Mesothelial cell of epicardium (in vitro differentiated cells): ENCODE measurements at regions not wholly inside any gene's neighbourhood (a gene's known extent, or its start where the extent isn't known, plus 50 kb on each side); places are given as distances from the start of the nearest gene placed in this dataset.
"Not testable (repeated sequence)": the region's sequence is repeated elsewhere in the genome, so short reads cannot be mapped to it uniquely, and the experiment has no call there.

Source experiments
- DNase-seq, 2 experiments: peaks; one replicate each; pipeline ENCODE4 v3.0.0; 2021; ENCODE audit warnings: low spot score in 2 of 2; ENCODE audit not compliant: unreplicated experiment in 2 of 2
- H3K27ac Mint-ChIP-seq: 2 replicates; pipeline ENCODE4 v1.8.0; 2021; ENCODE audit warnings: mixed read lengths
- H3K27me3 Mint-ChIP-seq: 2 replicates; pipeline ENCODE4 v1.8.0; 2021; ENCODE audit warnings: low read depth, mixed read lengths
- H3K36me3 Mint-ChIP-seq: 2 replicates; pipeline ENCODE4 v1.8.0; 2021; ENCODE audit warnings: mixed read lengths
- H3K4me1 Mint-ChIP-seq: 2 replicates; pipeline ENCODE4 v1.8.0; 2021; ENCODE audit warnings: mixed read lengths
- H3K4me3 Mint-ChIP-seq: 2 replicates; pipeline ENCODE4 v1.8.0; 2021; ENCODE audit warnings: mild to moderate bottlenecking, moderate library complexity, mixed read lengths
- H3K9me3 Mint-ChIP-seq: 2 replicates; pipeline ENCODE4 v1.8.0; 2021; ENCODE audit warnings: mixed read lengths

GRCh38 chr9:66264786-66265185 is 527.8 kb downstream of the FOXD4L4 start:
- not testable (repeated sequence) for H3K9me3 Mint-ChIP-seq, DNase-seq, H3K4me3 Mint-ChIP-seq, H3K27ac Mint-ChIP-seq, H3K36me3 Mint-ChIP-seq, H3K27me3 Mint-ChIP-seq, H3K4me1 Mint-ChIP-seq

DNA sequence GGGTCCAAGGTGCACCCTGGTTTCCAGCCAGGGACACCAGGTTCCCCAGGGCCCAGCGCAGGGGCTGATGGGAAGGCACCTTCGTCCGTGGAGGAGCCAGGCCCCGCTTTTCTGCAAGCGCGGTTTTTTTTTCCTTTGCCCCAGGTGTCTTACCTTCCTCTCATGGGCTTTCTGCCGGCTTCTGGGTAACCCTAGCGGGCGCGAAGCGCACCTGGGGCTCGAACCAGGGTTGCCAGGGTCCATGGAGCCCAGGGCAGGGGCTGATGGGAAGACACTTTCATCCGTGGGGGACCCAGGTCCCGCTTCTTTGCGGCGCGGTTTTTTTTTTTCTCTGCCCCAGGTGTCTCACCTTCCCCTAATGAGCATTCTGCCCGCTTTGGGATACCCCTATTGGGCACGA is 529.3 kb downstream of the FOXD4L4 start:
- not testable (repeated sequence) for H3K4me3 Mint-ChIP-seq, H3K4me1 Mint-ChIP-seq

GRCh38 chr9:66266856-66267430 is 530.0 kb downstream of the FOXD4L4 start:
- not testable (repeated sequence) for H3K4me1 Mint-ChIP-seq, H3K4me3 Mint-ChIP-seq, H3K9me3 Mint-ChIP-seq, H3K36me3 Mint-ChIP-seq, H3K27ac Mint-ChIP-seq, H3K27me3 Mint-ChIP-seq, DNase-seq

More for the DNA sequence above, 529.3 kb downstream of the FOXD4L4 start:
- not testable (repeated sequence) for H3K36me3 Mint-ChIP-seq, DNase-seq, H3K27me3 Mint-ChIP-seq, H3K27ac Mint-ChIP-seq, H3K9me3 Mint-ChIP-seq

GRCh38 chr9:66267684-66268083 is 530.7 kb downstream of the FOXD4L4 start:
- not testable (repeated sequence) for DNase-seq, H3K27me3 Mint-ChIP-seq, H3K27ac Mint-ChIP-seq, H3K4me3 Mint-ChIP-seq, H3K9me3 Mint-ChIP-seq, H3K36me3 Mint-ChIP-seq, H3K4me1 Mint-ChIP-seq

- H3K9me3 Mint-ChIP-seq, H3K27ac Mint-ChIP-seq, H3K27me3 Mint-ChIP-seq, DNase-seq, H3K4me1 Mint-ChIP-seq, H3K36me3 Mint-ChIP-seq, H3K4me3 Mint-ChIP-seq: not testable (repeated sequence)
Measured at GRCh38 chr9:66269024-66269423, 532.1 kb downstream of the FOXD4L4 start.

- not testable (repeated sequence) for H3K36me3 Mint-ChIP-seq, H3K27me3 Mint-ChIP-seq, H3K27ac Mint-ChIP-seq, H3K9me3 Mint-ChIP-seq, H3K4me1 Mint-ChIP-seq, DNase-seq
- H3K4me3 Mint-ChIP-seq, result peak overlapping the region; percentile 79
Measured at GRCh38 chr9:66269783-66270182, 532.8 kb downstream of the FOXD4L4 start.

GRCh38 chr9:66278809-66279208 is 541.9 kb downstream of the FOXD4L4 start:
- H3K27ac Mint-ChIP-seq, H3K9me3 Mint-ChIP-seq, H3K4me3 Mint-ChIP-seq, DNase-seq, H3K4me1 Mint-ChIP-seq, H3K27me3 Mint-ChIP-seq, H3K36me3 Mint-ChIP-seq: not testable (repeated sequence)
